Activated T-cell treated with anti-CD3 and anti-CD28 coated beads for 1 hour (primary cell): ENCODE measurements at regions not wholly inside any gene's neighbourhood (a gene's known extent, or its start where the extent isn't known, plus 50 kb on each side); places are given as distances from the start of the nearest gene placed in this dataset.

Experiments
- DNase-seq: peaks from one replicate; pipeline ENCODE4 v3.0.0-alpha.2; 2020; ENCODE audit warnings: low read depth

DNA sequence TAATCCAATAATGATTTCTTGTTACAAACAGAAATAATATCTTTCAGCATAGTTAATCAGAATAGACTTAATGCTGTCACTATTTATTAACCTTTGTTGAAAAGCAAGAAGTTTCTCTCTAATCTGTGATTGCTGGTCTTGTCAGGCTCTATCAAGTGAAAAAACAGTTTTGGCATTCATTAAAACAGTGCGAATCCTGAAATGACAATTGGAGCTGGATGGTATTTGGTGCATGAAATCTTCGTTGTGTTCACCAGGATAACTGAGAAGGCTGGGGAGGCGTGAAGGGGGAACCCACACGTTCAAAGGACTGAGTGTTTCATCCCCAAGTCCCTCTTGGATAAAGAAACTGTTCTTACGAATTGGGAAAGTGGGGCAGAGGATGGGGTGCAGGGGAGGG is 190.2 kb upstream of the MYL2 start:
- DNase-seq: no peak

DNA sequence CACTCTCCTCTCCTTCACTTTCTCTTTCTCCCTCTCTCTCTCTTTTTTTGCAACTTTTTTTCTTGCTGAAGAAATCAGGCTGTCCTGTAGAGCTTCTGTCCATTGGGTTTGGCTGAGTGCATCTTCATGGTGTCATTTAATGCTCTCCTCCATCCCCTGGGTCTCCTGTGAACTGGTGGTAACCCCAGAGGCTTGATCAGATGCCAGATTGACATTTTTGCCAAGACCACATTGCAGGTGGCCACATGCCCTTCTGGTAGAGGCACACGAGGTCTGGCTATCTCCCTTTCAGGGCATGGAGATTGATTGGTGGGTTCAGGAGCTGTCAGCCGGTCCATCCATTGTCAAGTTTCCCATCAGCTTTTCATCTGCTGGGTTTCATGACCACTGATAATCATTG is 188.3 kb upstream of the MYL2 start:
- DNase-seq: no peak

GRCh38 chr12:111107392-111108178 is 187.2 kb upstream of the MYL2 start:
- no peak for DNase-seq

DNA sequence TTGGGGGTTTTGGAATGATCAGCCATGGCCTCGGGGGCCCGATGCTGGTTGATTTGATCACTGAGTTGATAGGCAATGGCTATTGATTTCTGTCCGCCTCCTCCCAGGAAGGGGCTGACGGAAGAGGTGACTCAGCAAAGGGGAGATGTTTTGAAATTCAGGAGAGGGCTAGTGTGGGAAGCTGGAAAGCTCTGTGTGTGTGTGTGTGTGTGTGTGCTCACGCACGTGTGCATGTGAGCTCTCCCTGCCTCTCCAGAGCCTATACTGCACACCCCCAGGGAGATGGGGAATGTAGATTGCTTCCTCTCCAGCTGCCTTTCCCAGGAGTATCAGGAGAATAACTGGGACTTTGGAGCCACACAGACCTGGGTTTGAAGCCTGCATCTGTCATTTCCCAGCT is 184.9 kb upstream of the MYL2 start:
- no peak for DNase-seq

DNA sequence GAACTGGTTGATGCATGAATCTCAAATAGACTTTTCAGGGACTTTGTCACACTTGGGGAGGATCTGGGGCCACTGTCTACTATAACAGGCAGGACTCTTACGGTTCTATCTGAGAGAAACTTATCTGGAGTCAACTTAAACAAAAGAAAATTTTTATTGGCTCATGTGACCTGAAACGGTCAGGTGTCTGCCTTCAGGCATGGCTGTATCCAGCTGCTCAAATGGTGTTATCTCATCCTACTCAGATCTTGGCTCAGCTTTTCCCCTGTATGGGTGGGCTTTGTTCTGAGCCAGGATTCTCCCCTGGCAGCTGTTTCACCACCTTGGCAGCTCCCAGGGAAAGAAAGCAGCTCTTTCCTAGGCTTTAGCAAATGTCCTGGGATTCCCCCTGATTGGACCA is 183.2 kb upstream of the MYL2 start:
- no peak for DNase-seq

- no peak for DNase-seq
Observed at GRCh38 chr12:111102102-111102739, 181.8 kb upstream of the MYL2 start.

DNA sequence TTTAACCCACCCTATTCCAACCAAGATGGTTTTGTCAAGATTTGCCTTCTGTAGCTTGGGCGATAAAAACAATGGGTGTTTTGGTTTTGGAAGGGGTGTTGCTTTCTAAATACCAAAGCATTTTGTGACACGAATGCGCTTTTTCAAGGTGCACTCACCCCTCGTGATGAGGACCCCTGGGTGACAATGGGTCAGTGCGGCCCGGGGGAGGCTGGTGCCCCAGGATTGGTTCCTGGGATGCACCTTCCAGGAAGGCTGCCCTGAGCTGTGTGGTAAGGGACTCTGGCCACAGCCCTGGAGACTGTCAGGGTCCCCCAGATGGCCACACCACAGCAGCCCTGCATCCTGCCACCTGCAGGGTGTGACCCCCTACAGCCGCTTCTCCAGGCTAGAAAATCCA is 180.6 kb upstream of the MYL2 start:
- no peak for DNase-seq

DNA sequence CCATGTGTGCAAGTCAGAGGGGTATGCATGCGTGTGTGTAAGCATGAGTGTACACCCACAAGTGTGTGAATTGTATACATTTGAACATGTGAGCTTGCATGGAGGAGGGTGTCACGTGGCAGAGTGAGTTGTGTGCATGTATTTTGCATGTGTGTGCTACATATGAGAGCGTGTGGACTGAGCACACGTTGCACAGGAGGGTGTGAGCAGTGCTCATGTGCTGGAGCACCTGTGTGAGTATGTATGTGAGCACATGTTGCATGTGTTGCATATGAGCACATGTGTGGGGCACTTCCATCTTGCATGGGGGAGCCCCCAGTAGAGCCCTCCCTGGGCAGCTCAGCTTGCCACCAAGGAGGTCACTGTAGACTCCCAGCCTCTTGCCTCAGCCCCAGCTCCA is 180.2 kb upstream of the MYL2 start:
- no peak for DNase-seq

GRCh38 chr12:111100003-111100402 is 179.6 kb upstream of the MYL2 start:
- no peak for DNase-seq

DNA sequence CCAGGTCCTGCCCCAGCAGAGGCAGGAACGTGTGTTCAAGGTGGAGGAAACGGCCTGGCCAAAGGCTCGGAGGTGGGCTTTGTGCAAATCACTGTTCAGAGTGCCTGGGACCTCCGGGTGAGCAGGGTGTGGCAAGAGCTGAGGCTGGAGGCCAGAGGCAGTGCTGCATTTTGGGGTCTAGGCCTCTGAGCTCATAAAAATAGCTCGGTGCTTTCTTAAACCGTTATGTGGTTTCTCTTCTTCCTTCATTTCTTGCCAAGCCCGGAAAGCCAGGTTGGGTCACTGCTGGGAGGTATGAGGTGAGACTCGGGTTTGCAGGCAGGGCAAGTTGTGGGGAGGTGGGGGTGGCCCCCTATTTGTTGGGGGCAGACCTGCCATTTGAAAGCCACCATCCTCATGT is 178.8 kb upstream of the MYL2 start:
- DNase-seq: no peak

DNA sequence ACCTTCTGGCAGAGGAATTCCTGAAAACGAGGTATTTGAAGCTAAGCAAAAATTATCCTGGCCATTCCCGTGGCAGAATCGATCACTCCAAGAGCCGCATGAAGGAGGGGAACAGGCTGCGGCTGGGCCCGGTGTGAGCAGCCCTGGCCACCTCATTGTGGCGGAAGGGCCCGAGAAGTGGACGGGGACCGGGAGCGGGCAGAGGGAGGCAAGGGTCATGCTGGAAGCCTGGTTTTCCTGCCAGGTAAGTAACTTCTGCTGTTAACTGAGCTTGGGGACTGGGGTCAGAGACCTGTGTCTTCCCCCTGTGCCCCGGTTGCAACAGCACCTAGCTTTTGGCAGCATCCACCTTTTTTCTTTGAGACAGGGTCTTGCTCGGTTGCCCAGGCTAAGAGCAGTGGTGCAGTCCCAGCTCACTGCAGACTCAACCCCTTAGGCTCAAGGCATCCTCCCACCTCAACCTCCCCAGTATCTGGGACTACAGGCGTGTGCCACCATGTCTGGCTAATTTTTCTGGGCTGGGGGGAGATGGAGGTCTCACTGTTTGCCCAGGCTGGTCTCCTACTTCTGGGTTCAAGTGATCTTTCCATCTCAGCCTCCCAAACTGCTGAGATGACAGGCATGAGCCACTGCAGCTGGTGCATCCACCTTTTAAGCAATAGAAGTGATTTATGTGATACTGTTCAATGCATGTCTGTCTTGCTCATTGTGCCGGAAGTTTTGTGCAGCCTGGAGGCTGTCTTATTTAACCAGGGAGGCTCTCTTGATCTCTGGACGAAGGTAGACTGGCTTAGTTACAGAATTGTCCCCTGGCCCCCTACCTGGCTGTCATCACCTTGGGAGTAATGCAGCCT is 174.0 kb upstream of the MYL2 start:
- no peak for DNase-seq

GRCh38 chr12:111093428-111094142 is 173.2 kb upstream of the MYL2 start:
- DNase-seq: no peak

- no peak for DNase-seq
Observed at GRCh38 chr12:111091051-111091450, 170.7 kb upstream of the MYL2 start.

DNA sequence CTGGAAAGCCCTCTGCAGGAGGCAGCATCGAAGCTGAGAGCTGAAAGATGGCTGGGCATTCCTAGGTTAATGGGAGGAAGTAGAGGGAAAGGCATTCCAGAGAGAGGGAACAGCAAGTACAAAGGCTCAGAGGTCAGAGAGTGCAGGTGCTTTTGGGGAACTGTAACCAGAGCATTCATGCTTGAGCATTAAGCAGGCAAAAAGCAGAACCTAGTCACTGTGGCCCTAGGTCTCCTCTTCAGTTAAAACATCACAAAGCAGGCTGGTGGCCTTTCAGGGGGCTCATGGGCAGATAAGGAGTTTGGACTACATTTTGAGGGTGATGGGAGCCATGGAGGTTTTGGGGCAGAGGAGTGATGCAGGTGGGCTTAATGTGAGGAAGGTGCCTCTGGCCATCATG is 169.2 kb upstream of the MYL2 start:
- no peak for DNase-seq

DNA sequence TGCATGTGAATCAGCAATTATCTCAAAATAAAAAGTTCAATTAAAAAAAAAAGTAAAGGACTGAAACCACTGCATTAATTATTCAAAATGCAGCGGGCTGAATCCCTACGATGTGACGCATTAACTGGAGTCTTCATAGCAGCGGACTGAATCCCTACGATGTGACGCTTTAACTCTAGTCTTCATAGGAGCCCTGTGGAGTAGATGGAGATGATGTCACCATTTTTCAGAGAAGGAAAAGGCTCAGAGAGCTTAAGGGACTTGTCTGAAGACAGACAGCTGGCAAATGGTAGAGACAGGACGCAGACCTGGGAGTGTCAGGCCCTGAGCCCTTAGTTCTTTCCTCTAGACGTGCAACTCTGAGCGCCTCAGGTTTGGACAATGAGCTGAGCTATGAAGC is 168.0 kb upstream of the MYL2 start:
- DNase-seq: no peak

GRCh38 chr12:111086947-111087700 is 166.7 kb upstream of the MYL2 start:
- DNase-seq: no peak

GRCh38 chr12:111085096-111085495 is 164.7 kb upstream of the MYL2 start:
- no peak for DNase-seq

- no peak for DNase-seq
Observed at GRCh38 chr12:111084605-111085004, 164.2 kb upstream of the MYL2 start.

DNA sequence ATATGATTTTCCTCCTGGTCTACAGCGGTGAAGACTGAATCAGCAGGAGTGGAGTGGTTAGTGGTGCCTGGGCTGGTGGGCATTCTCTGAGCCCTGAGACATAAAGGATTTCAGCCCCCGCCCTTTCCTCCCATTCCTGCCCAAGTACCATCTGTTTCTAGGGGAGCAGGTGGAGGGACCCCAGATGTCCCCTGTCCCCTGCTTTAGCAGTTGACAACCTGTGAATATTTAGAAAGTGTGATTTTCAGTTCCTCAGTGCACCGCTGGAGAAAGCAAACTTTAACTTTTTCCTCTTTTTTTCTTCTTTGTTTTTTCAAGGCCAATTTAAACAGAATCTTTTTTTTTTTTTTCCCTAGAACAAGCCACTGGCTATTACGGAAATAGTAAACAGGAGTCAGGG is 163.8 kb upstream of the MYL2 start:
- DNase-seq: no peak

GRCh38 chr12:111081600-111081999 is 161.2 kb upstream of the MYL2 start:
- no peak for DNase-seq

- no peak for DNase-seq
Observed at GRCh38 chr12:111078731-111079130, 158.4 kb upstream of the MYL2 start.
